Trophoblast cell (in vitro differentiated cells and primary cell): ENCODE measurements at regions not wholly inside any gene's neighbourhood (a gene's known extent, or its start where the extent isn't known, plus 50 kb on each side); places are given as distances from the start of the nearest gene placed in this dataset.

Experiments
- DNase-seq, 2 donors: peaks; one replicate each; pipeline ENCODE4 v3.0.0-alpha.2; 2016
- H2AFZ ChIP-seq: 2 replicates; pipeline ENCODE4 v1.6.1; 2013; ENCODE audit warnings: low read length, moderate library complexity, mild to moderate bottlenecking; ENCODE audit not compliant: insufficient read depth, poor library complexity
- H2AK5ac ChIP-seq: 2 replicates; pipeline ENCODE4 v1.6.1; 2013; ENCODE audit warnings: mild to moderate bottlenecking, low read length
- H2BK120ac ChIP-seq: 2 replicates; pipeline ENCODE4 v1.6.1; 2013; ENCODE audit warnings: low read length, mild to moderate bottlenecking, moderate library complexity; ENCODE audit not compliant: insufficient read depth, poor library complexity
- H2BK12ac ChIP-seq: 2 replicates; pipeline ENCODE4 v1.6.1; 2013; ENCODE audit warnings: mild to moderate bottlenecking, low read length, moderate library complexity
- H2BK5ac ChIP-seq: 2 replicates; pipeline ENCODE4 v1.6.1; 2013; ENCODE audit warnings: low read length, low read depth, moderate library complexity, mild to moderate bottlenecking; ENCODE audit not compliant: poor library complexity
- H3K14ac ChIP-seq: 2 replicates; pipeline ENCODE4 v1.6.1; 2013; ENCODE audit warnings: mild to moderate bottlenecking, low read length
- H3K18ac ChIP-seq: 2 replicates; pipeline ENCODE4 v1.6.1; 2013; ENCODE audit warnings: mild to moderate bottlenecking, low read length
- H3K23ac ChIP-seq: 2 replicates; pipeline ENCODE4 v1.6.1; 2013; ENCODE audit warnings: low read length
- H3K27ac ChIP-seq: 2 replicates; pipeline ENCODE4 v1.5.1; 2013; ENCODE audit warnings: low read depth, mild to moderate bottlenecking, inconsistent platforms, low read length, moderate library complexity
- H3K27me3 ChIP-seq: 2 replicates; pipeline ENCODE4 v1.6.1; 2013; ENCODE audit warnings: inconsistent platforms, mild to moderate bottlenecking, low read length, moderate library complexity; ENCODE audit not compliant: insufficient read depth
- H3K36me3 ChIP-seq, 2 experiments: 1 replicate in 1 of 2; 2 replicates in 1 of 2; pipeline ENCODE4 v1.6.1; 2013; ENCODE audit warnings: low read length in 2 of 2, mild to moderate bottlenecking in 2 of 2, moderate library complexity in 1 of 2; ENCODE audit not compliant: insufficient read depth in 2 of 2, control insufficient read depth in 1 of 2
- H3K4ac ChIP-seq: 2 replicates; pipeline ENCODE4 v1.6.1; 2013; ENCODE audit warnings: low read depth, mild to moderate bottlenecking, low read length, moderate library complexity
- H3K4me1 ChIP-seq, 2 experiments: 1 replicate in 1 of 2; 2 replicates in 1 of 2; pipeline ENCODE4 v1.6.1; 2013; ENCODE audit warnings: low read length in 2 of 2, mild to moderate bottlenecking in 2 of 2, moderate library complexity in 1 of 2; ENCODE audit not compliant: insufficient read depth in 2 of 2, control insufficient read depth in 1 of 2
- H3K4me2 ChIP-seq: 2 replicates; pipeline ENCODE4 v1.6.1; 2013; ENCODE audit warnings: inconsistent platforms, mild to moderate bottlenecking, low read length, moderate library complexity
- H3K4me3 ChIP-seq: 2 replicates; pipeline ENCODE4 v1.5.1; 2013; ENCODE audit warnings: mild to moderate bottlenecking, low read depth, low read length, inconsistent platforms
- H3K79me1 ChIP-seq: one replicate; pipeline ENCODE4 v1.6.1; 2013; ENCODE audit warnings: low read length
- H3K79me2 ChIP-seq: 2 replicates; pipeline ENCODE4 v1.6.1; 2013; ENCODE audit warnings: low read length, mild to moderate bottlenecking; ENCODE audit not compliant: control insufficient read depth, insufficient read depth, poor library complexity
- H3K9ac ChIP-seq: 2 replicates; pipeline ENCODE4 v1.6.1; 2013; ENCODE audit warnings: mild to moderate bottlenecking, low read length
- H3K9me3 ChIP-seq: 2 replicates; pipeline ENCODE4 v1.6.1; 2013; ENCODE audit warnings: low read depth, mild to moderate bottlenecking, control low read depth, inconsistent platforms, low read length; ENCODE audit not compliant: insufficient read depth
- H4K12ac ChIP-seq: 2 replicates; pipeline ENCODE4 v1.6.1; 2013; ENCODE audit warnings: low read depth, mild to moderate bottlenecking, low read length, moderate library complexity
- H4K8ac ChIP-seq: 2 replicates; pipeline ENCODE4 v1.6.1; 2013; ENCODE audit warnings: low read depth, mild to moderate bottlenecking, low read length, moderate library complexity
- H4K91ac ChIP-seq: one replicate; pipeline ENCODE4 v1.6.1; 2013; ENCODE audit warnings: low read depth, mild to moderate bottlenecking, low read length, moderate library complexity
- WGBS: extraction: QIAGEN DNeasy Blood & Tissue Kit; methylation state at CpG from one replicate; pipeline ENCODE4 v1.1.7; 2013; ENCODE audit warnings: missing lambda C conversion rate; ENCODE audit not compliant: insufficient read length, insufficient coverage; ENCODE audit errors: extremely low coverage; 5-methylcytosine and 5-hydroxymethylcytosine counted together

GRCh38 chr2:3958465-3958864, 255.1 kb downstream of the DCDC2C start:
- DNase-seq: no peak
- Histone ChIP-seq H3K79me2 (no peaks in the 10 kb centered on the region), H3K18ac (no peak overlapping the region), H3K4me2 (no peak overlapping the region), H3K27ac (no peak overlapping the region), H3K4me1 (no peaks in the 10 kb centered on the region), H4K12ac (no peak overlapping the region), H4K91ac (no peak overlapping the region), H3K36me3 (no peaks in the 10 kb centered on the region), H2AFZ (no peak overlapping the region), H4K8ac (no peak overlapping the region), H2BK120ac (no peak overlapping the region), H3K9ac (no peak overlapping the region), H3K23ac (no peak overlapping the region), H2AK5ac (no peak overlapping the region), H3K9me3 (no peaks in the 10 kb centered on the region), H3K4me3 (no peak overlapping the region), H2BK12ac (no peak overlapping the region), H2BK5ac (no peak overlapping the region), H3K14ac (no peak overlapping the region), H3K4ac (no peak overlapping the region), H3K27me3 (no peaks in the 10 kb centered on the region), H3K79me1 (no peaks in the 10 kb centered on the region)
- WGBS: no CpG with 5 or more reads among the region's 9 CpGs

- Histone ChIP-seq H3K14ac (no peak overlapping the region), H3K9ac (no peak overlapping the region), H3K4me3 (no peak overlapping the region), H3K23ac (no peak overlapping the region), H3K4ac (no peak overlapping the region), H4K91ac (no peak overlapping the region), H2BK5ac (no peak overlapping the region), H3K27ac (no peak overlapping the region), H4K8ac (no peak overlapping the region), H3K9me3 (no peaks in the 10 kb centered on the region), H3K4me1 (no peaks in the 10 kb centered on the region), H2BK12ac (no peak overlapping the region), H2AK5ac (no peak overlapping the region), H3K27me3 (no peaks in the 10 kb centered on the region), H2AFZ (no peak overlapping the region), H3K4me2 (no peak overlapping the region), H2BK120ac (no peak overlapping the region), H3K79me1 (no peaks in the 10 kb centered on the region), H3K36me3 (no peaks in the 10 kb centered on the region), H4K12ac (no peak overlapping the region), H3K18ac (no peak overlapping the region), H3K79me2 (no peaks in the 10 kb centered on the region)
- WGBS: no CpG with 5 or more reads among the region's 13 CpGs
- DNase-seq: no peak
Observed at GRCh38 chr2:3958969-3959368, 255.6 kb downstream of the DCDC2C start.

- H2AFZ ChIP-seq: no peak overlapping the region
- DNase-seq: peak; percentile 18 to 68
- H3K23ac ChIP-seq: no peak overlapping the region
- no peak overlapping the region for H2BK12ac ChIP-seq
- no peak overlapping the region for H3K14ac ChIP-seq
- H3K79me1 ChIP-seq: no peaks in the 10 kb centered on the region
- H4K91ac ChIP-seq: no peak overlapping the region
- no peak overlapping the region for H3K4me3 ChIP-seq
- no peak overlapping the region for H4K12ac ChIP-seq
- H3K36me3 ChIP-seq: no peaks in the 10 kb centered on the region
- H3K4me2 ChIP-seq: no peak overlapping the region
- no peak overlapping the region for H2BK5ac ChIP-seq
- no peaks in the 10 kb centered on the region for H3K27me3 ChIP-seq
- H2BK120ac ChIP-seq: no peak overlapping the region
- no peaks in the 10 kb centered on the region for H3K4me1 ChIP-seq
- H3K4ac ChIP-seq: no peak overlapping the region
- H2AK5ac ChIP-seq: no peak overlapping the region
- H3K18ac ChIP-seq: no peak overlapping the region
- H3K9me3 ChIP-seq: no peaks in the 10 kb centered on the region
- H3K79me2 ChIP-seq: no peaks in the 10 kb centered on the region
- H3K9ac ChIP-seq: no peak overlapping the region
- H4K8ac ChIP-seq: no peak overlapping the region
- no peak overlapping the region for H3K27ac ChIP-seq
- no CpG with 5 or more reads among the region's 2 CpGs for WGBS
Observed at GRCh38 chr2:3959372-3959771, 256.0 kb downstream of the DCDC2C start.

- H3K23ac ChIP-seq: no peak overlapping the region
- no peak overlapping the region for H2BK120ac ChIP-seq
- H4K91ac ChIP-seq: no peak overlapping the region
- no peak overlapping the region for H3K4me3 ChIP-seq
- no peaks in the 10 kb centered on the region for H3K79me2 ChIP-seq
- H3K14ac ChIP-seq: no peak overlapping the region
- no peaks in the 10 kb centered on the region for H3K79me1 ChIP-seq
- no peak overlapping the region for H2BK5ac ChIP-seq
- no CpG with 5 or more reads among the region's 3 CpGs for WGBS
- H3K36me3 ChIP-seq: no peaks in the 10 kb centered on the region
- no peak overlapping the region for H3K4ac ChIP-seq
- no peak overlapping the region for H4K12ac ChIP-seq
- no peak overlapping the region for H3K18ac ChIP-seq
- H3K9ac ChIP-seq: no peak overlapping the region
- no peak overlapping the region for H4K8ac ChIP-seq
- no peaks in the 10 kb centered on the region for H3K27me3 ChIP-seq
- no peak overlapping the region for H2BK12ac ChIP-seq
- no peak overlapping the region for H3K27ac ChIP-seq
- no peak overlapping the region for H2AK5ac ChIP-seq
- no peak overlapping the region for H3K4me2 ChIP-seq
- no peak for DNase-seq
- H2AFZ ChIP-seq: no peak overlapping the region
- H3K9me3 ChIP-seq: no peaks in the 10 kb centered on the region
- H3K4me1 ChIP-seq: no peaks in the 10 kb centered on the region
Observed at GRCh38 chr2:3960106-3960505, 256.7 kb downstream of the DCDC2C start.
